AG04449 (cell line): ENCODE measurements at regions not wholly inside any gene's neighbourhood (a gene's known extent, or its start where the extent isn't known, plus 50 kb on each side); places are given as distances from the start of the nearest gene placed in this dataset.
A peak's percentile ranks its signal among the peaks of the same experiment; 100 is the strongest.

Source experiments
- CTCF ChIA-PET: fragments of 350-600 bp; formaldehyde crosslinking; extraction: SDS; loops from one replicate; lab custom pipeline; 2021; ENCODE audit warnings: antibody characterized with exemption; lab: Yijun Ruan, JAX
- POLR2A ChIA-PET: fragments of 400-600, 350-600 bp; formaldehyde crosslinking; extraction: SDS; loops from one replicate; lab custom pipeline; 2020; ENCODE audit warnings: antibody characterized with exemption, inconsistent platforms; lab: Yijun Ruan, JAX
- DNase-seq: peaks from one replicate; pipeline ENCODE4 v3.0.0-alpha.2; 2010; ENCODE audit warnings: low read depth, low spot score
- H3K4me3 ChIP-seq: 2 replicates; pipeline ENCODE4 v1.5.1; 2011; ENCODE audit warnings: low read depth, mild to moderate bottlenecking, control low read depth, low read length
- TF ChIP-seq, protein P1 (sequence below): IDR thresholded peaks from one replicate; pipeline ENCODE4 v1.5.1; 2011; ENCODE audit warnings: mild to moderate bottlenecking, moderate library complexity, low read length, control low read depth, inconsistent platforms; ENCODE audit not compliant: insufficient read depth; ENCODE audit errors: missing control alignments

DNA sequence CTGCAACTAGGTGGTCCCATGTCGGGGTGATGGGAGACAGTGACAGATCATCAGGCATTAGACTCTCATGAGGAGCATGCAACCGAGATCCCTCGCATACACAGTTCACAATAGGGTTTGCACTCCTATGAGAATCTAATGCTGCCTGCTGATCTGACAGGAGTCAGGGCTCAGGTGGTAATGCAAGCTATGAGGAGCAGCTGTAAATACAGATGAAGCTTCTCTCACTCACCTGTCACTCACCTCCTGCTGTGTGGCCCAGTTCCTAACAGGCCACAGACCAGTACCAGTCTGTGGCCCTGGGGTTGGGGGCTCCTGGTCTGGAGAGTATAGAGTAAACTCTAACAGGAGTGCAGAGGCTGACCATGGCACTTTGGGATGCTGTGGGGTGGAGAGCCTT lies 209.2 kb downstream of the DLEU7 start:
- H3K4me3 ChIP-seq, result no peak overlapping the region
- TF ChIP-seq, protein P1, sequence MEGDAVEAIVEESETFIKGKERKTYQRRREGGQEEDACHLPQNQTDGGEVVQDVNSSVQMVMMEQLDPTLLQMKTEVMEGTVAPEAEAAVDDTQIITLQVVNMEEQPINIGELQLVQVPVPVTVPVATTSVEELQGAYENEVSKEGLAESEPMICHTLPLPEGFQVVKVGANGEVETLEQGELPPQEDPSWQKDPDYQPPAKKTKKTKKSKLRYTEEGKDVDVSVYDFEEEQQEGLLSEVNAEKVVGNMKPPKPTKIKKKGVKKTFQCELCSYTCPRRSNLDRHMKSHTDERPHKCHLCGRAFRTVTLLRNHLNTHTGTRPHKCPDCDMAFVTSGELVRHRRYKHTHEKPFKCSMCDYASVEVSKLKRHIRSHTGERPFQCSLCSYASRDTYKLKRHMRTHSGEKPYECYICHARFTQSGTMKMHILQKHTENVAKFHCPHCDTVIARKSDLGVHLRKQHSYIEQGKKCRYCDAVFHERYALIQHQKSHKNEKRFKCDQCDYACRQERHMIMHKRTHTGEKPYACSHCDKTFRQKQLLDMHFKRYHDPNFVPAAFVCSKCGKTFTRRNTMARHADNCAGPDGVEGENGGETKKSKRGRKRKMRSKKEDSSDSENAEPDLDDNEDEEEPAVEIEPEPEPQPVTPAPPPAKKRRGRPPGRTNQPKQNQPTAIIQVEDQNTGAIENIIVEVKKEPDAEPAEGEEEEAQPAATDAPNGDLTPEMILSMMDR, result no peak
- CTCF ChIA-PET, result no interaction called here
- DNase-seq, result no peak
- POLR2A ChIA-PET, result no interaction called here

DNA sequence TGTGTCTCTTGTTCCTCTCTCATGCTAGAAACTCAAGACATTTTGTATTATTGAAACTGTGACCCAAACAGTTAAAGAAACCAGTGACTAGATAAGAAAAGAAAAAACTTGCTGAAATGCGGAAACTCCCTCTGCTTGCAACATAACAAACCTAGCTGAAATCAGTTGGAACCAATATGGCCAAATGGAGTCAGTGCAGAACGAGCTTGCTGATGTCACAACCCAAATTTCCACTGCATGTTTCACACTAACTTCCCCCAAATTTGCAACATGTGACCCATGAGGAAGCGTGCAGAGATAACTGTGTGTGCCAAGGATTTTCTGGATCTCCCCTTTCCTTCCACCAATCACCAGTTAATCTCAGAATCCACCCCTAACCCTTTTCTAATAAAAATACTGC lies 208.0 kb downstream of the DLEU7 start:
- ChIA-PET CTCF (interaction anchor here (2.3 kb wide), 1 partner anchor 11 kb away, joined by 8 read pairs; no protein-coding TSS in a partner anchor), POLR2A (no interaction called here)
- no peak overlapping the region for H3K4me3 ChIP-seq
- TF ChIP-seq, protein P1, result no peak
- DNase-seq, result no peak

DNA sequence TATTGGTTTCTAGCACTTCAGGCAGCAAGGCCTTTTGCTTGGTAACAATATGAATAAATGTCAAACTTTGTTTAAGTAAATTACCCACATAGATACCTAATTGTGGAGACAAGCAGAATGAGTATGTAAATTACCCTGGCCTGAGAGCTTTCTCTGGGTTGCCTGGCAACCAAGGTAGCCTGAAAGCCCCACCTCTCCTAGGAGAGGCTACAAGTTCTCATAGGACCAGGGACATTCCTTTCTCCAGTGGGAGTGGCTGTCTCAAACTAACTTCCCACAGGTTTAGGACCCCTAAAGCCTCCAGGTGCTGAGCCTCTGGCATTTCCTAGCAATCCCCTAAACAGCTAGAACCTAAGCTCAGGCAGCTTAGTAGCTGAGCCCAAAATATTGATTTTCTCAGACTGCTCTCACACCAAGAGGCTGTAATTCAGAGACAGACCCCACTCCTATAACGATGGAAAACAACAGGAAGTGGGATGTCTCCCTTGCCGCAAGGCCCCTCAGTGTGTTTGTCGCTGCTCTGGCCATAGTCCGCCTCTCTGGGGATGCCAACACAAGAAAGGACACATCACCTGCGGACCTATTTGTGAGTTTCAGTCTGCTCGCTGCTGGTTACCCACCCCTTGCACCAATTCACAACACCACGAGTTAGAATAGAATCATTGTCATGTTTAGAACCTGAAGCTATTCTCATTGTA lies 207.3 kb downstream of the DLEU7 start:
- DNase-seq, result no peak
- CTCF ChIA-PET, result interaction anchor here (1.0 to 2.3 kb wide), 2 partner anchors 10 to 15 kb away, joined by 3 to 8 read pairs; no protein-coding TSS in a partner anchor
- POLR2A ChIA-PET, result no interaction called here
- TF ChIP-seq, protein P1, result no peak
- no peak overlapping the region for H3K4me3 ChIP-seq

DNA sequence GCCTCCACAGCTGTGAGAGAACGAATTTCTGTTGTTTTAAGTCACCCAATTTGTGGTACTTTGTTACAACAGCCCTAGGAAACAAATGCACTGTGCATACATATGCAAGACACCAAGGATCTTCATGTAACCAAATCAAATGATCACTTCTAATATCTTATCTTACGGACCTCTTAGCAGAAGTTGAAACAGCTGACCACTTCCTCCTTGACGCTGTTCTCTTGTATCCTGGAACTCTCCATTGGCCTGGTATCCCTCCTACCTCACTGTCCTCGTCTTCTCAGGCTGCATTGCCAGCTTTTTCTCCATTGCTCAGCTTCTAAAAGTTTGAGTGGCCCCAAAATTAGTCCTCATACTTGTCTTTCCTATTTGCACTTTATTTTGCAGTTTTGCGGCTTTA lies 200.4 kb downstream of the DLEU7 start:
- no peak for DNase-seq
- no peak overlapping the region for H3K4me3 ChIP-seq
- POLR2A ChIA-PET, result no interaction called here
- TF ChIP-seq, protein P1, result no peak
- CTCF ChIA-PET, result no interaction called here

DNA sequence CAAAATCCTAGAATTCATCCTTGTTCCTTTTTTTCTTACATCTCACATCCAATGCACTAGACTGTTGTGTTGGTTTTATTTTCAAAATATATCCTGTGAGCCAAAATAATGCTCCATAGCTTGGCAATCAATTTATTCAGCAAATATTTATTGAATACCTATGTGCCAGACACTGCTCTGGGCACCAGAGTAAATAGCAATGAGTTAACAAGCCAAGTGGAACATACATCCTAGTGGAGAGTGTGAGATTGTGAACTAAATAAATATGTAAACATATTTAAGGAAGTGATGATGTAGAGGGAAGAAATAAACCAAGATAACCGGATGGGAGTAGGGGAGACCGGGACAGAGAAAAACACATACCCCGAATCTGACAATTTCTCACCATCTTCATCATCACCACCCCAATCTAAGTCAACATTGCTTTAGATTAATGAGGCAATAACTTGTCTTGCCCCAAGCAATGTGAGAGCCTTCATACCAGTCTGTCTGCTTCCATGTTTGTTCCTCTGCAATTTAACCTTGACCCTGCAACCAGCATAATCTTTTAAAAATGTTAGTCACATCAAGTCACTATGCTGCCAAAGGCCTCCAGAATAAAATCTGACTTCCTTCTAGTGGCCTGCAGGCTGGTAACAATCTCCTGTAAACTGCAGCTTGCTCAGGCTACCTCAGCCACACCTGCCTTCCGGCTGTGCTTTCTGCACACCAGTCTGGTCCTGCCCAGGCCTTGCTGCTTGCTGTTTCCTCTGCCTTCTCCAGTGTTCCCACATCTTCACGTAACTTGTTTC lies 199.2 kb downstream of the DLEU7 start:
- ChIA-PET POLR2A (interaction anchor here (0.6 kb wide), 1 partner anchor 661 kb away, joined by 3 read pairs; no protein-coding TSS in a partner anchor), CTCF (interaction anchor here (0.5 kb wide), 2 partner anchors 11 to 508 kb away, joined by 3 read pairs; no protein-coding TSS in a partner anchor)
- no peak overlapping the region for H3K4me3 ChIP-seq
- DNase-seq, result no peak
- TF ChIP-seq, protein P1, result no peak

DNA sequence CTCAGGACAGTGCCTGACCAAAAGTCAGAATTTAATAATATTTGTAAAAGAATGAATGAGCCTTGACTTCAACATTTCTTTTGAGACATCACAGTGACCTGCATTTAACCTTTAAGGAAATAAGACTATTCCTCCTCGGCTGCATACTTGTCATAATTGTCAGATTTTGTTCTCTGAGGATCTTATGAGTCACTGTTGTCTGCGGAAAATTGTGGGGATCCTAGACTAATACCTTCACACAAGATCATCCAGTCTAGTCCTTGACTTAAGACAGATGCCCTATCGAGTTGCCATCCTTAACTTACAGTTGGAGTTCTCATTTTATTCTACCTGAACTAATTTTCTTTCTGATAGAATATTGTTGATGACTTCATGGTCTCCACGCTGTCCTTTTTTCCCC lies 198.4 kb downstream of the DLEU7 start:
- TF ChIP-seq, protein P1, result no peak
- ChIA-PET POLR2A (no interaction called here), CTCF (no interaction called here)
- DNase-seq, result peak; percentile 70
- no peak overlapping the region for H3K4me3 ChIP-seq
